Epithelial cell of prostate (primary cell): ENCODE measurements at regions not wholly inside any gene's neighbourhood (a gene's known extent, or its start where the extent isn't known, plus 50 kb on each side); places are given as distances from the start of the nearest gene placed in this dataset.
"Not testable (repeated sequence)": the region's sequence is repeated elsewhere in the genome, so short reads cannot be mapped to it uniquely, and the experiment has no call there.

Source experiments
- DNase-seq: peaks from one replicate; pipeline ENCODE4 v3.0.0-alpha.2; 2011; ENCODE audit warnings: low read depth, low spot score
- H3K27ac ChIP-seq: fragments of 450-650 bp; 2 replicates; pipeline ENCODE4 v1.5.1; 2017; ENCODE audit warnings: mild to moderate bottlenecking

- H3K27ac ChIP-seq, DNase-seq: not testable (repeated sequence)
Measured at GRCh38 chr1:206311611-206312273, 108.4 kb downstream of the SRGAP2 start.

GRCh38 chr1:206312274-206312665 lies 108.9 kb downstream of the SRGAP2 start:
- H3K27ac ChIP-seq, DNase-seq: not testable (repeated sequence)

- DNase-seq, H3K27ac ChIP-seq: not testable (repeated sequence)
Measured at GRCh38 chr1:206314951-206315636, 111.8 kb downstream of the SRGAP2 start.

- H3K27ac ChIP-seq: not testable (repeated sequence)
Measured at GRCh38 chr1:206316901-206317300, 113.6 kb downstream of the SRGAP2 start.

GRCh38 chr1:206317878-206318514 lies 114.7 kb downstream of the SRGAP2 start:
- not testable (repeated sequence) for H3K27ac ChIP-seq, DNase-seq

More at GRCh38 chr1:206316901-206317300, 113.6 kb downstream of the SRGAP2 start:
- DNase-seq: not testable (repeated sequence)

- not testable (repeated sequence) for H3K27ac ChIP-seq, DNase-seq
Measured at GRCh38 chr1:206320227-206320626, 116.9 kb downstream of the SRGAP2 start.

GRCh38 chr1:206326159-206326939 lies 123.0 kb downstream of the SRGAP2 start:
- H3K27ac ChIP-seq: not testable (repeated sequence)

GRCh38 chr1:206331597-206331996 lies 128.3 kb downstream of the SRGAP2 start:
- not testable (repeated sequence) for H3K27ac ChIP-seq, DNase-seq

More at GRCh38 chr1:206326159-206326939, 123.0 kb downstream of the SRGAP2 start:
- DNase-seq: not testable (repeated sequence)

- not testable (repeated sequence) for H3K27ac ChIP-seq, DNase-seq
Measured at GRCh38 chr1:206333316-206333715, 130.0 kb downstream of the SRGAP2 start.

GRCh38 chr1:206333897-206334296 lies 130.6 kb downstream of the SRGAP2 start:
- not testable (repeated sequence) for DNase-seq, H3K27ac ChIP-seq

GRCh38 chr1:206334481-206334880 lies 131.1 kb downstream of the SRGAP2 start:
- not testable (repeated sequence) for DNase-seq, H3K27ac ChIP-seq

- H3K27ac ChIP-seq, DNase-seq: not testable (repeated sequence)
Measured at GRCh38 chr1:206335162-206335561, 131.8 kb downstream of the SRGAP2 start.

- not testable (repeated sequence) for H3K27ac ChIP-seq, DNase-seq
Measured at GRCh38 chr1:206335875-206336846, 132.8 kb downstream of the SRGAP2 start.

GRCh38 chr1:206337024-206337423 lies 133.3 kb upstream of the IKBKE start:
- not testable (repeated sequence) for DNase-seq, H3K27ac ChIP-seq

GRCh38 chr1:206350493-206351275 lies 119.6 kb upstream of the IKBKE start:
- DNase-seq, H3K27ac ChIP-seq: not testable (repeated sequence)

GRCh38 chr1:206351276-206352052 lies 118.8 kb upstream of the IKBKE start:
- not testable (repeated sequence) for H3K27ac ChIP-seq, DNase-seq

- not testable (repeated sequence) for H3K27ac ChIP-seq, DNase-seq
Measured at GRCh38 chr1:206356310-206356709, 114.0 kb upstream of the IKBKE start.
